Hematopoietic multipotent progenitor cell treated with erythropoietin and hydrocortisone succinate and interleukin-3 and kit ligand, for 4 days (in vitro differentiated cells): ENCODE measurements at regions not wholly inside any gene's neighbourhood (a gene's known extent, or its start where the extent isn't known, plus 50 kb on each side); places are given as distances from the start of the nearest gene placed in this dataset.
A peak's percentile ranks its signal among the peaks of the same experiment; 100 is the strongest.

Experiments
- DNase-seq: peaks from one replicate; pipeline ENCODE4 v3.0.0-alpha.2; 2015

- DNase-seq = no peak
These were observed 553.3 kb downstream of the BNC2 start for GRCh38 chr9:16316911-16317817.

- no peak for DNase-seq
These were observed 551.9 kb downstream of the BNC2 start for GRCh38 chr9:16318516-16319060.

- DNase-seq = no peak
These were observed 550.8 kb downstream of the BNC2 start for GRCh38 chr9:16319646-16320045.

DNA sequence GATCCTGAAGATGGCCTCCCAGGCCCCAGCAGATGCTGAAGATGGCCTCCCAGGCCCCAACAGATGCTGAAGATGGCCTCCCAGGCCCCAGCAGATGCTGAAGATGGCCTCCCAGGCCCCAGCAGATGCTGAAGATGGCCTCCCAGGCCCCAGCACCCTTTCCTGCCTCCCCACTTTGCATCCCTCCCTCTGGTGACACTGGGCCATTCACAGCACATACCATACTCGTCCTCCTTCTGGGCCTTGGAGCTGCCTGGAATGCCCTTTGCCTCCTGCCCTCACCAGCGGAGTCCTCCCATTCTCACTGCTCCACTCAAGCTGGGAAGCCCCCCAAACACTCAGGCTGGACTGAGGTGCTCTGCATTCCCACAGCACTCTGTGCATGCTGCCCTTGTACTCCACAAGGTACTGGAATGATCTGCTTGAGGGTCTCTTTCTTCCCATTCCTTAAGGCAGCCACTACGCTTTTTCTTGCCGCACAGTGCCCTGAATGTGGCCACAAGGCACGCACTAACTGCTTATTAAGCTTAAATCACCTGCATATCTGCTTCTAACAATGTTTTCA is 550.0 kb downstream of the BNC2 start:
- no peak for DNase-seq

- DNase-seq = no peak
These were observed 548.9 kb downstream of the BNC2 start for GRCh38 chr9:16321461-16322119.

GRCh38 chr9:16322849-16323248 is 547.6 kb downstream of the BNC2 start:
- no peak for DNase-seq

GRCh38 chr9:16325966-16326365 is 544.5 kb downstream of the BNC2 start:
- DNase-seq = no peak

- no peak for DNase-seq
These were observed 542.1 kb downstream of the BNC2 start for GRCh38 chr9:16328349-16328748.

DNA sequence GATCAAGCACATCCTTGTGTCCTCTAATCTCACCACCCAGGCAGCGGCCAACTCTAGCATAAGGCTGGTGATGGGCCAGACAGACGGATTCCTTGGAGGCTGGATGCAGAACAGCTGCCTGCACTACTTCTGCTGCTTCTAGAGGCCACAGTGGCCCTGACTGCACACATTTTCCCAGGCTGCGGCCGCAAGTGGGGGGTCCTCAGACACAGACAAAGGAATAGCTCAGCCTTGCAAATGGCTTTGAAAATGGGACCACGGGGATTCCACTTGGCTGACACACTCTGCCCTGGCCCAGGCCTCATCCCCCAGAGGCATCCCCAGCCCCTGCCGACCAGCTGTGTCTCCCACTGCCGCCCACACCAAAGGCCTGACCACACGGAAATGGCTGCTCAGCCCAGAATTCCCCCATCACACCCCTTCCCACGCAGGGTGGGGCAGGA is 540.8 kb downstream of the BNC2 start:
- no peak for DNase-seq

GRCh38 chr9:16331031-16331430 is 539.4 kb downstream of the BNC2 start:
- no peak for DNase-seq

GRCh38 chr9:16331527-16331926 is 538.9 kb downstream of the BNC2 start:
- no peak for DNase-seq

DNA sequence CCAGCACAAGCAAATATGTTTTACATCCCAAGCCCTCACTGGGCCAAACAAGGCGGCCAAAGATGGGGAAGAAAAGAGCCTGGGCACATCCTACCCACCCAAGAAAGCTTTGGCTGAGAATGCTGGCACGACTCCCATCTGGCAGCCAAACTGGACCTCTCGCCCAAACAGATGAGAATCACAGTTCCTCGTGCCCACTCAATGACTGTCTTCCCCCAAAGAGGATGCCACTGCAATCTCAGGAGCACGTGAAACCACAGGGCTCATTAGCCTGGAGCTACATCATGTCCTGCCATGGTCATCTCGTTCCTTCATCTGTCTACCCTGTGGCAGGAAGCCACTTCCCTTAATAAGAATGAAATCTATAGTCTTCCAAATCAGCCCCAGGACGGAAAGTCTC is 536.8 kb downstream of the BNC2 start:
- no peak for DNase-seq

- no peak for DNase-seq
These were observed 534.5 kb downstream of the BNC2 start for GRCh38 chr9:16335788-16336580.

- no peak for DNase-seq
These were observed 533.6 kb downstream of the BNC2 start for GRCh38 chr9:16336833-16337232.

DNA sequence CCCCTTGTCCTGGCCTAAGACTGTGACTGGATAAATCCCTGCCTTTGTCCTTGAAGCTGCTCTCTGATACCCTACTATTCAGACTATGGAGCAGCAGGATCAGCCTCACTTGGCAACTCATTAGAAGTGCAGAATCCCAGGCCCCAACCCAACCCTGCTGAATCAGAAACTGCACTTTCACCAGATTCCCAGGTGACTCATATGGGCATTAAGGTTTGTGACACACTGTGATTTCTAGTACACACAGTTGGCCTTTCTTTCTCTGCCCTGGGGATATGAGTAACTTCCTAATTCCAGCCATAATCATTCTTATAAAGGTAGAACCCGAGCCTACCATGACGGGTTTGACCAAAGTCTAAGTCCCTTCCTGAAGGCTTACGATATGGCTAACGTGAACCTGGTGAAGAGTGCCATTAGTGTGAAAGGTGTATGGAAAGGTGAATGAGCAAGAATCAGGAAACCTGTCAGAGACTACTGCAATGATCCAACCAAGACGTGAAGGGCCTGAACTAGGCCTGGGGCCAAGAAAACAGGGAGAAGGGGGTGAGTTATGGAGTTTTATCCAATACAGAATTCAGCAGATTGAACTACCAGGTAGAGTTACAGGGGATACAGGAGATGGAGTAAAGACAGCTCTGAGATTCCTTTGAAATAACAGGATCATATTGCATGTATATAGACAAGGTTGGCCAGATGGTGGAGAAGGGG is 533.0 kb downstream of the BNC2 start:
- no peak for DNase-seq

DNA sequence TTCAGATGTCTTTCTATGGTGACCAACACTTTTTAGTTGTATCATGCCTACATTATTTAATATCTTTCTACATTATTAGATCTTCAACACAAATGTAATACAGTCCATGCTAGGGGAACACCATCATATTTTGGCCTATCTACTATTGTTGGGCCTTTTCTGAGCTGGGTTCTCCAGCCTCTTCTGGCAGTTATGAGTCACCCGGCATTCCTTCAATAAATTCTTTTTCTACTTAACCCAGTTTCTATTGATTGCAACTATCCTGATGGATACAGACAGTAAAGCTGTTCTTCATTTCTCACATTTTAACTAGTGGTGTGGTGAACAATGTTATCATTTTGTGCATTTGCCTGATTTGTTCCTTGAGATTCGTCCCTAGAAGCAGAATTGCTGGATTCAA is 529.3 kb downstream of the BNC2 start:
- DNase-seq = no peak

- no peak for DNase-seq
These were observed 528.0 kb downstream of the BNC2 start for GRCh38 chr9:16342246-16343020.

- DNase-seq = no peak
These were observed 526.9 kb downstream of the BNC2 start for GRCh38 chr9:16343249-16344237.

DNA sequence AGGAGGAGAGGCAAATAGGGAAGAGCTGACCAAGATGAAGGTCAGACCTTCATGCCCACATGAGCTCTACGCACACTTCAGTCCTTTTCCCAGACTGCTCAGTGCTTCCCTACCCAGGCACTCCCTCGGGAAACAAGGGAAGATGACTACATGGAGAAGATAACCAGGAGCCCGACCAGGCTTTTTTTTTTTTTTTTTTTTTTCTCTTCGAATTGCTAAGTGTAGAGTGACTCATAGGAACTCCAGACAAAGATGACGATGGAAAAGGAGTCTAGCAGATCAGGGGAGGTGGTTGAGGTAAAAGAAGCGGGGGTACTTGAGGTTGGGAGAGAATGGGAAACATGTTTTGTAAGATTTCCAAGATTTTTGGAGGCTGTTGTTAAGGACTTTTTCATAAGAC is 526.1 kb downstream of the BNC2 start:
- DNase-seq = no peak

DNA sequence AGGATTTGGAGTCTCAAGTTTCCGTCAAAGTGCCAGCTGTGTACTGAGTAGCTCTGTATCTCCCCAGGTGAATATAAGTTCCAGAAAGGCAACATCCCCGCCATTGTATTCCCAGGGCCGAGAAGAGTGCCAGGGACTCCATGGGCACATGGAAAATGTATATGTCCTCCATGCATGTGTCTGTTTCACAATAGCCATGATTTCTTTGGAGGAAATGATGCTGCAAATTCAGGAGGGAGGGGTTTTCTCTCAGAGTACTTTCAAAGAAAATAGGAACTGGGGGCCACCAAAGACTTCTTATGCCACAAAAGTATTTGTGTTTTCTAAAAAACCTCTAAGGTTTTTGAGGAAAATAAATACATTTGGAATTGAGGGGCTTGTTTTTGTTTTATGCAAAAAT is 524.6 kb downstream of the BNC2 start:
- DNase-seq = peak; percentile 37
